ENCODE measurements at regions not wholly inside any gene's neighbourhood (a gene's known extent, or its start where the extent isn't known, plus 50 kb on each side); places are given as distances from the start of the nearest gene placed in this dataset.
"Not testable (repeated sequence)": the region's sequence is repeated elsewhere in the genome, so short reads cannot be mapped to it uniquely, and the experiment has no call there.

DNA sequence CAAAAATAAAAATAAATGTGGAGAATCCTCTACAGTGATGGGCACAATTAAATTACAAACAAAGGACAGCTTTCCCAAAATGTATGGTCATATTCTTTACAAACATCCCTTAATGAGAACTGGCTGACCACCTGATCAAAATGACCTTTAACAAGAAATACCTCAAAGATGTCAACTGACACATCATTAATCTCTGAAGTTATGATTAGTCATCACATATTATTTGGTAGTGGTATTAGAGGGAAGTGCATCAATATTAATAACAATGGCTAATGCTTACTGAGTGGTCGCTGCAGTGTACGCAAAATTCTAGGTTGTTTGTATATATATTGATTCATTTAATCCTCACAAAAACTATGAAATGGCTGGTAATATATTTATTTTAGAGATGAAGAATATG lies 340.6 kb downstream of the GJA1 start:
- DNase-seq = no peak

DNA sequence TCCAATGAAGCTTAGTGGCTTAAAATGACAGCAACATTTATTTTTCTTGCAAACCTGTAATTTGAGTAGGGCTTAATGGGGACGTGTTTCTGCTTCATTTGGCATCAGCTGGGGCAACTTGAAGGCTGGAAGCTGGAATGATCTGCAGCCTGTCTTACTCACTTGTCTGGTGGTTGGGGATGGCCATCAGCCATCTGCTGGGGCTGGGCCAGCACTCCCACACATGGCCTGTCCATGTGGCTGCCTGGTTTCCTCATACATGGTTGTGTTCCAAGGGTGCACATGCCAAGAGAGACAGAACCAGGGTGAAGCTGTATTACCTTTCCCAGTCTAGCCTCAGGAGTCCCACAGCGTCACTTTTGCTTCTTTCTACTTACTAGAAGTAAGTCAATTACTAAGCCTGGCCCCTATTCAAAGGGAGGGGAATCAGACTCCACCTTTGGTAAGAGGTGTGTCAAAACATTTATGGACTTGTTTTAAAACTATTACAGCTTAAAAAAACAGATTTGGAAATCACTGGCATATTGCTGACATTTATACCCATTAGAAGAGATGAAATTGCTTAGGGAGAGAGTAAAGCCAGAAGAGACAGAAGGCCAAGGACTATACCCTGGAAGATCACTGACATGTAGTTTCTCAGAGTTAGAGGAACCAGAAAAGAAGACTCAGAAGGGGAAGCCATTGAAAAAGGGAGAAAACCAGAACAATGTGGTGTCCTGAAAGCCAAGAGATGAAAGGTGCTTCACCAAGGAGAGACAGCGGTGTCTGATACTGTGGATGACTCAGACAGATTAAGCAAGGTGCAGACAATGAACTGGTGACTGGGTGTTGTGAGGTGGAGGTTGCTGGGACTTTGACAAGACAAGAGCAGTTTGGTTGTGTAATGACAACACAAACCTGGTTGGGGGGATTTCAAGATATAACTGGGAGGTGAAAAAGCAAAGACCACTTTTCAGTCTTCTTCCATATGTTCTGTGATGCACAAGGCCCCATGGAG lies 345.2 kb downstream of the GJA1 start:
- DNase-seq = no peak

- DNase-seq = no peak
Observed at GRCh38 chr6:121791396-121792315, 356.2 kb downstream of the GJA1 start.

DNA sequence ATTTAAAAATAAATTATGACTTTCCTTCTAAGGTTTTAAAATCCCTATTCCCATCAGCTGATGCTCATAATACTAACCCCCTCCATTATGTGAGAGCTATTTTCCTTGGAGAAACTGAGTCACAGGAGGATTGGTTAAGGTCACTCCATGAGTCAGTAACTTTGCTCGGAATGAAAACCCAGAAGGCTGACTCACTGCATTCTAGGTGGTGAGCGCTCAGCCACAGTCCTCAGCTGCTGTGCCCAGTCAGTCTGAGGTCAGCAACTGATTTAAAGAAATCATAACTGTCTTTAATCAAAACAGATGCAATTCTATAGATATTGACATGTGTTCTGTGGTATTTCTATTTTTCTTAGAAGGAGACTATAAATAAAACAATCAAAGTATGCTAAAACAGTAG lies 359.2 kb downstream of the GJA1 start:
- DNase-seq = no peak

GRCh38 chr6:121797598-121797997 lies 362.2 kb downstream of the GJA1 start:
- DNase-seq = not testable (repeated sequence)

DNA sequence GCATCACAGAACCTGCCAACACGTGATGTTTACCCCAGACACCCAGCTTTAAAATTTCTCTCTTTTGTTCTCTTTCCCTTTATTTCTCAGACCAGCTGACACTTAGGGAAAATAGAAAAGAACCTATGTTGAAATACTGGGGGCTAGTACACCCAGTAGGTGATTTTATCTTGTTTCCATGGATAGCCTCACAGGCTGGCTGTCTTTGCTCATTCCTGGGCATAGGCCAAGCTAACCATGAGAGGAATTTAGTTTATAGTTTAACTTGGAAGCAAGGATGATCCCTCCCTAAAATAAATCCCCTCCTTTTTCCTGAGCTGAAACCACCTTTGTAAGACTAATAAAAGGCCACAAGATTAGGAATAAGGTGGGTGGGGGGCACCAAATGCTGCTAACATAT lies 362.7 kb downstream of the GJA1 start:
- DNase-seq = not testable (repeated sequence)

DNA sequence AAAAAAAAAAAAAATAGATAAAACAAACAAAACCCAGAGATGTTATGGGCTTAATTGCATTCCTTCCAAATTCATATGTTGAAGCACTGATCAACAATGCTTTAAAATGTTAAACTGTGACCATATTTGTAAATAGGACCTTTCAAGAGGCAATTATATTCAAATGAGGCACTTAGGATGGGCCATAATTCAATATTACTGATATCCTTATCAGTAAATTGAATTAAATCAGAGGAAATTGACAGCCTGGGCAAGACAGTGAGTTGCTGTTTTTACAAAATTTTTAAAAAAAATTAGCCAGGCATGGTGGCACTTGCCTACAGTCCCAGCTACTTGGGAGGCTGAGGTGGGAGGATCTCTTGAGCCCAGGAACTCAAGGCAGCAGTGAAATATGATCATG lies 364.1 kb downstream of the GJA1 start:
- no peak for DNase-seq

DNA sequence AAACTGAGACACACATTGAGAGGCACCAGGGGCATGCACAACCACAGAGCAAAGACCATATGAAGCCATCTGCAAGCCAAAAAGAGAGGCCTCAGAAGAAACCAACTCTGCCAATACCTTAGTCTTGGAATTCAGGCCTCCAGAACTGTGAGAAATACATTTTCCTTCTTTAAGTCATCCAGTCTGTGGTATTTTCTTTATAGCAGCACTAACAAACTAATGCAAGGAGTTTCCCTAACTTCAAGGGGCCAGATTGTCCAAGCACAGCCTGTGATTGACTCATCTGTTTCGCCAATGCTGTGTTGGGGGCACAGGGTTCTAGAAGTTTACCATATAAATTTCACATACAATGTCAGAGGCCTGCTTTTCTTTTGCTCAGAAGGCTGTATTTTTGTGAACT lies 364.6 kb downstream of the GJA1 start:
- no peak for DNase-seq

DNA sequence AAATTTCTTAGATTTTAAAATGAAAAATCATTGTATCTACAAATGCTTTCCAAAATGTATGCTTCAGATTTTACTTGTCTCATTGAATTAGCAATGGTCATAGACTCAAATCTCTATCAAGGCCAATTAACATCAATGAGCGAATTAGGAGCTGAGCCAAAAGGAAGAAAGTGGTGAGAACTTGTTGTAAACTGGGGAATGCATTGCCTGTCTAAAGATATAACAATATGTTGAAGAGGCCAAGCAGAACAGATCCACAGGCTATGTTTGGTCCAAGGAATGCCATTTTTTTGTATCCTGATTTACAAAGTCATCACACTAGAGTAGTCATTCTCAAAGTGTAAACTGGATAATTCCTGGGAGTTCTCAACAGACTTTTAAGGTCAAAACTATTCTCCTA lies 370.7 kb downstream of the GJA1 start:
- DNase-seq = no peak

DNA sequence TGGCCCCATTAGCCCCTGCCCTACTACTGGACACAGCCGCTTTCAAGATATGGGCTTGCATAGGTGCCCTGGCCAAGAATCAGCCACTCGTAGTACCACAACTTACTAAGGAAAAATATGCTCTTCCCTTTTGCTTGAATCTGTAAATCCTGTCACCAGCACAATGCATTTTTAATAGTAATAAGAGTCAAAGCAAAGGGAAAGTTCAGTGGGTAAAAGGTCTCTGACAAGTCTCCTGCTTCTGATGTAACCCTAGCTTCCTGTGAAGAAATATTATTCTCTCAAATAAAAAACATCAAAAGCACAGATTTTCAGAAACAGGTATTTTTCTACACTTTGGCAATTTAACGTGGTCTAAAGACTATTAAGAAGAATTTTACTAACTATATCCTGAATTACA lies 373.8 kb downstream of the GJA1 start:
- DNase-seq = no peak

DNA sequence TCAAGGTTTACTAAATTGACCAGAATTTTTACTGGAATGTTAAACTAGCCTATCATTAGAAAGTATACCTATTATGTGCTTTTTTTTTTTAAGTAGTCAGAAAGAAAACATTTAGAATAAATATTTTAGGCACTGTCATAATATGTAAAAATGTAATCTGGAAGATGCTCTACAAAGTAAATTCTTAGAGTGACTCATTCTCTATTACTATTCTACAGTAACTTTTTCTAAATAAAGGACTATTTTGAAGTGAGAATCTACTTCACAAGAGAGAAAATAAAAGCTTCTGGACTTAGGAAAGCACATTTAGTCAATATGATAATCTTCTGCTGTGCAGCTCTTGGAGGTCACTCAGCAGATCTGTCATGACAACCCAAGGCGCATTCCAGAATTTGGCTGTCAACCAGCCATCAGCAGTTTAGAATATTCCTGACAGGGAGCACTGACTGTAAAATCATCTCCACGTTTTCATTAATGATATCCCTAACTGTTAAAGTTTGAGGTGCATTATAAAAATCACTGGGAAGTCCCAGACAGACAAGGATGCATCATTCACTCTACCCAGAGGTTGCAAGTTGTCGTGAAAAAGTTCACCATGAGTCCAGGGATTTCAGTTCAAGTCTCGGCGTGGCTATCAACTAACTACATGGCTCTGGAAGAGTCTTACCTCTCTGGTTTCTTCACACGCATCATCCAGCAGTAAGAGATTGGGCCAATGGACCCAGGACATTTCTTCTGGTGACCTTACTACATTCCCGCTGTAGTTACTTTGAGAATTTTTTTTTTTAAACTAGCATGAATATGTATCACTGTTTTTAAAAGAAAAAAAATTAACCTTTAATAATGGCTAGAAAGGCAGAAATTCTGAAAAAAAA lies 374.9 kb downstream of the GJA1 start:
- DNase-seq = no peak

DNA sequence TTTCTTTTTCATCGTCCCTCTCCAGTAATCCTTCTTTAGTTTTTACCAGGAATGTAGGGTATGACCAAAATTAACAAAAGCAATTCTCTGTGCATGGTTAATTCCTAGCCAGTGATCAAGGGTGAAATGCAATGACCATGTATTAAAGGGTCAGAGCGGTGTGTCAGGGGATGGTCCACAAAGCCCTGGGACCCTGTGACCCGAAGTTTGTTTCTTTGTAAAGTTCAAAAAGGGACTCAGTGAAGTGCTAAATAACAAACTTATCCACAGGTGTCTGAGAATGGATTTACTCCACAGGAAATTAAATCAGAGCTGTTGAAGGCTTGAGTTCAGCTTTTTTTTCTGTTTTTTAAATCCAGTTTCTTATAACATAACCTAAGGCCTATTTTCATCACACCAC lies 375.7 kb downstream of the GJA1 start:
- no peak for DNase-seq

- no peak for DNase-seq
Observed at GRCh38 chr6:121816361-121816760, 380.9 kb downstream of the GJA1 start.

DNA sequence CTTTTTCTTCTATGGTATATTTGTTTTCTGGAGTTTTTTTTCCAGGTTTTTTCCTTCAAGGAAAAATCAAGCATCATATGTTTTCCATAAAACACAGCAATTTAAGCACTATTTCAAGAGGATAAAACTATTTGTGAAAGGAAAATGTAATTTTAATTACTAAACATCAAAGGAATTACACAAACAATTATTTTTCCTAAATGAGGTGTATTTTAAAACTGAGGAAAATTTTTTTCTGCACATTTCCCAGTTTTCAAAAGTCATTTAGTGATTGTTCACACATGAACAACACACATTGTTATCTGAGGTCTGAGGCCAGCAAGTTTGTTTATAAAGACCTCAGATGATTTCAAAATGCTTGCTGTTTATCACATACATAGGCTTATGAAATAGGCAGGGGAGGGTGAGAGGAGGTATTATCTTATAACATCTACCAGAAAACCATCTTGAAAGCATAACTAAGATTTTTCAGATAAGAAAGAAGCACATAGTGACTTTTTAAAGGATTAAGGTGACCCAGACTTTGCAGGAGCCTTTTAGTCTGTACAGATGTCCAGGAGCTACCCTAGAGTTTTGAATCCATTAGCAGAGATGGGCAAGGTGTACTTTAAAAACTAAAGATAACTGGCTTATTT lies 381.6 kb downstream of the GJA1 start:
- no peak for DNase-seq

- DNase-seq = no peak
Observed at GRCh38 chr6:121823437-121823851, 388.0 kb downstream of the GJA1 start.

DNA sequence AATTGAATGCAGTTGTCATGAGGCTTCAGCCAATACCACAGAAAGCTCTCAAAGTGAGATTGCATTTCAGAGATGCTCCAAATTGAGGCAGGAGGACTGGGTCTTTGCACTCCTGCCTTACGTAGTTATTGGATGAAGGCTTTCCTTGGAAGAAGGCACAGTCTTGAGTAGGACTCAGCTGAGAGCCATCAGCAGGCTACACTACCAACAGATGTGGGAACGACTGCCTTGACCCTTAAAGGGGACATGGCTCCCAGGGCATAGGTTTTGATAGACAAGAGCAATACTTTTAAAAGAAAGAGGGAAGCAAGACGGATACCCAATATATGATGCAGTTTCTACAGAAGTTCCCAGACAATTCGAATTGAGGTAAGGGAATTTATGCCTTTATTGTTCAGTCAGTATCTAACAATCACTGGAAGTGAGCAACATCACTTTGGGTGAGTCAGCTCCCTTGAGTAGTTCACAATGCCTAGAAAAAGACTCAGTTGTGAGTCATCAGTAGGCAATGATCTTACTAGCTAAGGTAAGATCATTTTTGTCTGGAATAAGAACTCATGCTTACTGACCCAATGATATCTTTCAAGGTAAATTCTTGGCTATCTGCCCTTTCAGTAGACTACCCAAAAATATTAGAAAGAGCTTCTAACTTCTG lies 390.8 kb downstream of the GJA1 start:
- no peak for DNase-seq

DNA sequence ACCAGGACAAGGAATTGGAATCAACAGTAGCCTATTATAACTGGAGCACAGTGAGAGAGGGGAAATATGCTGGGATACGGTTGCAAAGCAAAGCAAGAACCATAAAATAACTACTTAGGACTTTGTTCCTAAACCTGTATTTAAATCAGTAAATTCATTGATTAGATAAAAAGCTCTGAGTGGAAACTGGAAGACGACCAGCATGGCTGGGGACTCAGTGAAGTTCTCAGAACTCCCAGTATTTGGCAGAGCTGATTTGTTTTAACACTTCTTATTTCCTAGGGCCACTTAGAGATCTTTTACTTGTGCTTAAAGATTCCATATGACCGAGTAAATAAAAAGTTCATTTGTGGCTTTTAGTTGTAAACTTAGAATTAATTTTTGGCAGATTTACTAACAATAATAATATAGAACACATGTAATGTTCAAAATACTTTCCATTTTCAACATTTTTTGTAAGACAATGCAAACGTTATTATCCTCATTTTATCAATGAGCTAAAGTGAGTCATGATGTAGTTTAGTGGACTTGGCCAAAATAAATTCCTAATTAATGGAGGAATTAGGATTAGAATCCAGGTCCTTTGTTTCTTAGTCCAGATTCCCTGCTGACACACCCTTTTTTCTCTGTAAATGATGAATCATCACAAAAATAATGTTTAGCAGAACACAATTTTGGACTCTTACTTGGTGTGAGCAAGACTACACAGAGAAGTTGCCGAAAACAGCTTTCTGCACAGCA lies 392.9 kb downstream of the GJA1 start:
- no peak for DNase-seq

DNA sequence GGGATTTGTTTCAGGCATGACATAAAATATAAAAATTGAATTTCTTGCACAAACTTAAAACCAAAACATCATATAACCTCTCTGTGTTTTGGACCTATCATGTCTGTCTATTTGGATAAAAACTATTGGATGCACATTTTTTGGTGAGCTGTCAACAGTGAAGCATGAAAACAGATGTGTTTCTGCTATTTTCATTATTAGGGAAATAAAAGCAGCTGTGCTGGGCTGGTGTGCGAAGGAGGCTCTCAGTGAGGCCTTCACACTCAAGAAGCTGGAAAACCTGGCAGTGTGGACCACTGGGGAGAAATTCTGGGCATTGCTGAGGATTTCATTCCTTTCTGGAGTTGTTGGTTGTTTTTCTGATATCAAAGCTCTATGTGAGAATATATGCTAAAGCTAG lies 395.3 kb downstream of the GJA1 start:
- no peak for DNase-seq

DNA sequence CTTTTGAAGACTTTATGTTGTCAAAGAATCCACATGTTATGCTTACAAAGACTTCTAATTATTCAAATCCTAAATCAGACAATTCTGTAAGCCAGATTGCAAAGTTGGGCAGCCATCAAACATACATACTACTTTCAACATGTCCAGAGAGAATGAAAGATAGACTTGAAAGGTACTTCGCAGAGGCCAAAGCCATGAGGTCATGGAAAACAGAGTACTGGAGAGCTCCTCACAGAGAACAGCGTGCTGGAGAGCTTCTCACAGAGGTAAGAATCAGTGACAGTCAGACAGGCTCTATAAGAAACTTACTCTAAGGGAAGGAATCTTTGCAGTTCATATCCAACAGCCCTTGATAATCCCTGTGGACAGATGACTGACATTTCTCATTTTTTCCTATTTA lies 400.2 kb downstream of the GJA1 start:
- DNase-seq = no peak

GRCh38 chr6:121837545-121838229 lies 402.2 kb downstream of the GJA1 start:
- DNase-seq = no peak

Data from activated CD4-positive, alpha-beta T cell treated with anti-CD3 and anti-CD28 coated beads, Interleukin-2, Interleukin-6, amounts not matched to agents 100 ng/mL and 50 ng/mL, durations not matched to agents 16 hours and 8 hours (primary cell).